ENCODE measurements at regions not wholly inside any gene's neighbourhood (a gene's known extent, or its start where the extent isn't known, plus 50 kb on each side); places are given as distances from the start of the nearest gene placed in this dataset.
"Not testable (repeated sequence)": the region's sequence is repeated elsewhere in the genome, so short reads cannot be mapped to it uniquely, and the experiment has no call there.

- DNase-seq (ENCODE audit: low read depth in 1 of 2, low spot score in 1 of 2) = no peak
- H3K4me3 ChIP-seq (replicated peaks; ENCODE audit: insufficient read depth, low read length) = no peak overlapping the region
- no peaks in the 10 kb centered on the region for H3K27me3 ChIP-seq (ENCODE audit: insufficient read depth, poor library complexity, severe bottlenecking)
- no peak for TF ChIP-seq REST (IDR thresholded peaks at IDR 0.05; ENCODE audit: insufficient replicate concordance, low read depth)
- no peak for TF ChIP-seq GABPA (IDR thresholded peaks at IDR 0.05; ENCODE audit: low read depth)
- no peak for TF ChIP-seq POLR2AphosphoS5 (IDR thresholded peaks at IDR 0.05; ENCODE audit: low read depth)
- TF ChIP-seq SPI1 (IDR thresholded peaks at IDR 0.05; ENCODE audit: borderline replicate concordance, low read depth) = no peak
- TF ChIP-seq CTCF (IDR thresholded peaks at IDR 0.05; ENCODE audit: insufficient read depth, low read length) = no peak
- H3K27ac ChIP-seq (replicated peaks) = no peak overlapping the region
Measured at GRCh38 chr20:41691443-41691842, 73.3 kb upstream of the CHD6 start.

GRCh38 chr20:41690702-41691101 is 72.5 kb upstream of the CHD6 start:
- Histone ChIP-seq H3K4me3 (replicated peaks; ENCODE audit: insufficient read depth, low read length) (no peak overlapping the region), H3K27me3 (ENCODE audit: insufficient read depth, poor library complexity, severe bottlenecking) (no peaks in the 10 kb centered on the region), H3K27ac (replicated peaks) (no peak overlapping the region)
- no peak for TF ChIP-seq SPI1 (IDR thresholded peaks at IDR 0.05; ENCODE audit: borderline replicate concordance, low read depth)
- TF ChIP-seq GABPA (IDR thresholded peaks at IDR 0.05; ENCODE audit: low read depth) = no peak
- no peak for DNase-seq (ENCODE audit: low read depth in 1 of 2, low spot score in 1 of 2)

GRCh38 chr20:41686961-41687360 is 68.8 kb upstream of the CHD6 start:
- TF ChIP-seq GABPA (IDR thresholded peaks at IDR 0.05; ENCODE audit: low read depth) (no peak), POLR2AphosphoS5 (IDR thresholded peaks at IDR 0.05; ENCODE audit: low read depth) (no peak), SPI1 (IDR thresholded peaks at IDR 0.05; ENCODE audit: borderline replicate concordance, low read depth) (no peak), REST (IDR thresholded peaks at IDR 0.05; ENCODE audit: insufficient replicate concordance, low read depth) (no peak), CTCF (IDR thresholded peaks at IDR 0.05; ENCODE audit: insufficient read depth, low read length) (no peak)
- H3K27me3 ChIP-seq (ENCODE audit: insufficient read depth, poor library complexity, severe bottlenecking) = no peaks in the 10 kb centered on the region
- H3K27ac ChIP-seq (replicated peaks) = no peak overlapping the region; the same call in 1 of the 2 replicates
- no peak for DNase-seq (ENCODE audit: low read depth in 1 of 2, low spot score in 1 of 2)
- no peak overlapping the region for H3K4me3 ChIP-seq (replicated peaks; ENCODE audit: insufficient read depth, low read length)

GRCh38 chr20:41685145-41685544 is 67.0 kb upstream of the CHD6 start:
- DNase-seq (ENCODE audit: low read depth in 1 of 2, low spot score in 1 of 2); H3K27ac ChIP-seq (replicated peaks); H3K4me3 ChIP-seq (replicated peaks; ENCODE audit: insufficient read depth, low read length); H3K27me3 ChIP-seq (ENCODE audit: insufficient read depth, poor library complexity, severe bottlenecking): not testable (repeated sequence)

GRCh38 chr20:41678799-41679198 is 60.6 kb upstream of the CHD6 start:
- Histone ChIP-seq H3K4me3 (replicated peaks; ENCODE audit: insufficient read depth, low read length) (no peak overlapping the region), H3K27me3 (ENCODE audit: insufficient read depth, poor library complexity, severe bottlenecking) (peaks cover 3% of the 10 kb centered on the region), H3K27ac (replicated peaks) (no peak overlapping the region)
- no peak for DNase-seq (ENCODE audit: low read depth in 1 of 2, low spot score in 1 of 2)
- TF ChIP-seq CTCF (IDR thresholded peaks at IDR 0.05; ENCODE audit: insufficient read depth, low read length) = no peak
- no peak for TF ChIP-seq POLR2AphosphoS5 (IDR thresholded peaks at IDR 0.05; ENCODE audit: low read depth)
- no peak for TF ChIP-seq SPI1 (IDR thresholded peaks at IDR 0.05; ENCODE audit: borderline replicate concordance, low read depth)
- TF ChIP-seq REST (IDR thresholded peaks at IDR 0.05; ENCODE audit: insufficient replicate concordance, low read depth) = no peak
- no peak for TF ChIP-seq GABPA (IDR thresholded peaks at IDR 0.05; ENCODE audit: low read depth)

Measured in HL-60 (cell line).